ENCODE measurements at regions not wholly inside any gene's neighbourhood (a gene's known extent, or its start where the extent isn't known, plus 50 kb on each side); places are given as distances from the start of the nearest gene placed in this dataset.

DNA sequence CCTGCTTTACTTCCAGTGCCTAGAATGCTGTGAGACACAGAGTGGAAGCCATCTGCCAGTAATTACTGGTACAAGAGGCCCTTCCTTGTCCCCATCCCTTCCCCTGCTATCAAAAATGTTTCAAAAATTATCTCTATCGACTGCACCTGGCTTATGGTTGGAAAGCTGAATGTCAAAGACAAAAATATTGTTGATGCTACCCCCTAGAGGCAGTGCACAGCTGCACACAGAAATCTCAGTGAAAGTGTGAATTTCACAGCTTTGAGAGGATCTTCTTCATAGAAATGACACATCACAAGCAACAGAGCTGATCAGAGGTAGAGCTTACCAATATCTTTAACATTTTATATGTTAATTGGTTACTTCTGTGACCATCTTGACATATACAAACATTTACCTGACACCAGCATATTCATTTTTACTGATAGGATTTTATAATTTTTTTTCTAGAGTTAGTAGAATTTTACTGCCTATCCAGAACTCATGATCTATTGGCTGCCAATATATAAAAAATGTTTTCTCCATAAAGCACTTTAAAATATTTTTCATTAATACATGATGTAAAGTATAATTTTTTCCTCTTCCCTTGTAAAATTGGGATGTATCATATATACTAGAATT is 138.0 kb downstream of the AACS start:
- Histone ChIP-seq H4K5ac (ENCODE audit: insufficient read length, low read depth, low read length) (no peak overlapping the region), H4K8ac (ENCODE audit: extremely low read depth, insufficient read depth, low read length) (no peak overlapping the region), H2AFZ (ENCODE audit: low read length) (no peak overlapping the region), H4K91ac (replicated peaks; ENCODE audit: insufficient read length, low read length) (no peak overlapping the region), H3K9me3 (ENCODE audit: insufficient read depth in 2 of 2, low read depth in 1 of 2, low read length in 1 of 2) (peaks cover 3 to 7% of the 10 kb centered on the region in 2 experiments; a peak in 2 of 4 replicates), H3K4me2 (ENCODE audit: insufficient read depth in 1 of 2, low read depth in 2 of 2, low read length in 2 of 2) (no peak overlapping the region), H4K20me1 (replicated peaks in 1 of 2; ENCODE audit: control insufficient read depth in 1 of 2, insufficient read depth in 2 of 2, low read length in 2 of 2) (peaks cover 11 to 21% of the 10 kb centered on the region in 2 experiments), H2BK20ac (ENCODE audit: low read length) (no peak overlapping the region), H3K14ac (ENCODE audit: insufficient read length) (no peak overlapping the region), H2BK12ac (ENCODE audit: low read depth, low read length) (no peak overlapping the region), H3K4ac (replicated peaks; ENCODE audit: insufficient read length, low read depth, low read length) (no peak overlapping the region), H3K23me2 (ENCODE audit: low read depth, low read length) (no peaks in the 10 kb centered on the region), H2AK5ac (ENCODE audit: low read depth, low read length) (no peak overlapping the region), H3K36me3 (ENCODE audit: control insufficient read depth in 2 of 4, insufficient read depth in 4 of 4, low read length in 3 of 4) (peaks cover 0 to 18% (median 2%) of the 10 kb centered on the region in 4 experiments; a peak in 3 of 8 replicates), H3K18ac (ENCODE audit: extremely low read depth, low read length) (no peak overlapping the region), H3K4me3 (ENCODE audit: extremely low read depth in 1 of 4, insufficient read depth in 2 of 4, low read depth in 3 of 4, low read length in 4 of 4) (no peak overlapping the region), H3K23ac (ENCODE audit: insufficient read length) (no peak overlapping the region), H3K27me3 (replicated peaks in 1 of 4; ENCODE audit: control insufficient read depth in 3 of 4, extremely low read depth in 1 of 4, insufficient read depth in 3 of 4, low read length in 3 of 4) (no peaks in the 10 kb centered on the region), H2BK5ac (ENCODE audit: low read depth, low read length) (no peak overlapping the region), H3K27ac (ENCODE audit: low read depth, low read length) (no peak overlapping the region), H3K79me1 (ENCODE audit: low read depth, low read length) (peaks cover 11% of the 10 kb centered on the region; the same call in 1 of the 2 replicates), H2BK120ac (replicated peaks; ENCODE audit: low read depth, low read length) (no peak overlapping the region), H3K79me2 (ENCODE audit: control insufficient read depth in 1 of 2, insufficient read depth in 2 of 2, low read length in 2 of 2) (peaks cover 10 to 94% of the 10 kb centered on the region in 2 experiments), H3K4me1 (replicated peaks in 1 of 4; ENCODE audit: control insufficient read depth in 3 of 4, insufficient read depth in 4 of 4, low read length in 3 of 4) (peaks cover 0 to 7% (median 3%) of the 10 kb centered on the region in 4 experiments; a peak in 4 of 7 replicates), H2BK15ac (ENCODE audit: low read length) (no peak overlapping the region), H3K56ac (replicated peaks; ENCODE audit: insufficient read length, low read depth, low read length) (no peak overlapping the region), H3K9ac (replicated peaks in 1 of 4; ENCODE audit: extremely low read depth in 1 of 4, low read depth in 3 of 4, low read length in 3 of 4) (no peak overlapping the region)
- no peak for DNase-seq (ENCODE audit: low read depth in 1 of 2, low spot score in 2 of 2)
- ChIA-PET CTCF (ENCODE audit: partially characterized antibody) (interaction anchor here (0.6 to 7.9 kb wide), 17 partner anchors 10 to 1620 kb away, joined by 3 to 46 read pairs (median 3); partner anchors contain the start of gene TMEM132B), POLR2A (ENCODE audit: partially characterized antibody) (interaction anchor here (0.7 to 3.4 kb wide), 3 partner anchors 14 to 25 kb away, joined by 3 to 16 read pairs (median 4); no protein-coding TSS in a partner anchor)
- FAIRE-seq, result no peak
- 94% methylated on average over 1 of the region's 1 CpG; no CpG with 5 or more reads in 1 of the 2 experiments for WGBS, 2 experiments (ENCODE audit: extremely low coverage in 1 of 2, insufficient coverage in 1 of 2, insufficient read length in 1 of 2, insufficient replicate concordance in 2 of 2, low coverage in 1 of 2, low lambda C conversion rate in 2 of 2, missing lambda C conversion rate in 1 of 2)
- TF ChIP-seq JUN (IDR thresholded peaks at IDR 0.05; ENCODE audit: low read depth, low read length) (no peak), MAFK (IDR thresholded peaks at IDR 0.05; ENCODE audit: low read depth, low read length) (no peak), TAF1 (IDR thresholded peaks at IDR 0.05; ENCODE audit: low read depth, low read length) (no peak), CTBP2 (IDR thresholded peaks at IDR 0.05; ENCODE audit: borderline replicate concordance, insufficient read depth, insufficient read length, low read length) (no peak), NRF1 (IDR thresholded peaks at IDR 0.05; ENCODE audit: low read depth, low read length) (no peak), SP2 (IDR thresholded peaks at IDR 0.05; ENCODE audit: low read length) (no peak)
